ENCODE measurements at regions not wholly inside any gene's neighbourhood (a gene's known extent, or its start where the extent isn't known, plus 50 kb on each side); places are given as distances from the start of the nearest gene placed in this dataset.

DNA sequence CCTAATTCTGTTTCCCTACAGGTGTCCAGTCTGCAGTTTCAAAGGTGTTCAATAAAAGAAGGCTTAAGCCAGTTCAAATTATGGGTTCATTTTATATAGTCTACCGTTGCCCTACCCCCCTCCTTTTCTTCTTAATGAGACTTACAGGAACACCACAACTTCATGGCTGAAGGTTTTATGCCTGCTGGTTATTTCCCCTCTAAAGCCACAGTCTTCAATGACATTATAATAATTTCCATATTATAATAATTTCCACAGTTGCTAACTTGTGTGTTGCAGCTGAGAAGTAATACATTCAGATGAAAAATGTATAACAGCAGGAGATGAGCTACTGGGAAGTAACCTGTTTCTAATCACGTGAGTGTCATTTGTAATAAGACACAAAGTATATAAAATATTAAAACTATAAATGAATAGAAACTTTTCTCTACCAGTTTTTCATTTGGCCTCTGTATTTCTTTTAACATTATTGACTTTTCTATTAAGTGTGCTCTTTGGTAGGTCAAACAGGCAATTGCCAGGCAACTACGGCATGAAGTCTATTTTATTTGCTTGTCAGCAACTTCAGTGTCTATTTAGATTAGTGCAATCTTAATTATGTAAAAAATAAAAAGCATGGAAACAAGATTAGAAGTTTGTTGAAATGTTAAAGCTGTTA, 120.5 kb upstream of the HMHB1 start:
- DNase-seq, result no peak

DNA sequence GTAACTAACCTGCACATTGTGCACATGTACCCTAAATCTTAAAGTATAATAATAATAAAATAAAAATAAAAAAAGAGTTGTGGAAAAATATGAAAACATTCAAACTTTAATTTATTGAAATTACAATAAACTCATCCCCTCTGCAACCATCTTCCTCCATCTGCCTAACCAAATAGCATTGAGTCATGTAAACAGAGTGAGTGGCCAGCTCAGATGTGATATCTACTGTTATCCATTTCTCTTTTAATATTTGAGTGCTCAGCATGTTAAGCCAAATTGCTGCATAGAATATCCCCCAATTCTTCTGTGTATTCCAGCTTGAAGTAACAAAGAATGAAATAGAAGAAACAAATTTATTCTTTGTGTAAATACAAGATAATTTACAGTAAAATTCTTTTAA, 124.4 kb upstream of the HMHB1 start:
- DNase-seq, result no peak

- no peak for DNase-seq
These were observed 126.6 kb upstream of the HMHB1 start for GRCh38 chr5:143685246-143685815.

DNA sequence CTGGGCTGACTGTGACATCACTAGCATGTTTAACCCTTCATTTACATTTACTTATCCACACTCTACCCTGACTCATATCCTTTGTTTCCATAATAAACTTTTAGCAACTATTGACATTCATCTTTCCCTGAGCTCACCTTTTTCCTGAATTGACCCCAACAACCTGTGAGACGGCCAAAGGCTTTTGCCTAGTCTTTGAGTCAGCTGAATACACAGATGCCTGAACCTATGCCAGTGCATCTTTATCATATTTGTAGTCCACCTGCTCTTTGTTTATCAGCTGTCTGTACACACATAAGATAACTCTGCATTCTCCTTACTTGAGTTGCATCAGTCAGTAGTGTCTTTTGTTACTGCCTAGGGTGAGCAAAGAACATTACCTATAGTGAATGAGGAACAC, 128.5 kb upstream of the HMHB1 start:
- no peak for DNase-seq

DNA sequence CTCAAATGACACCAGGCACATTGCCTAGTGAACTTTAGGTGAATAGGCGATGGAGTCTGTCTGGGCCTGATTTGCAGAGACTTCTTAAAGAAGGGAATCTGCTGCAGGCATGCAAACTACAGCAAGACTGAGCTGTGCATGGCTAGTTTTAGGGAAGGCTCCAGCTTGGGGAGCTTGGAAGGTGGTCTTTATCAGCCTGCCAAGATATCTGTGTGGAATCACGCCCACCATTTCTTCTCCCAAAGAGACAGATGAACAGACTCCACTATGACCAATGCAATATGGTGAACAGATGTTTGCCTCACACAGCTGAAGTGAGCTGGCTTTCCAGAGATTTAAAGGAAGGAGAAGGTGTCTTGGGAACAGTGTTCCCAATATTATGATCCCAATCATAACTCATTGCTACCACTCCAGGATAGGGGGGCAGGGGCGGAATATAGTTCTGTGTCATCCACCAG, 129.0 kb upstream of the HMHB1 start:
- no peak for DNase-seq

DNA sequence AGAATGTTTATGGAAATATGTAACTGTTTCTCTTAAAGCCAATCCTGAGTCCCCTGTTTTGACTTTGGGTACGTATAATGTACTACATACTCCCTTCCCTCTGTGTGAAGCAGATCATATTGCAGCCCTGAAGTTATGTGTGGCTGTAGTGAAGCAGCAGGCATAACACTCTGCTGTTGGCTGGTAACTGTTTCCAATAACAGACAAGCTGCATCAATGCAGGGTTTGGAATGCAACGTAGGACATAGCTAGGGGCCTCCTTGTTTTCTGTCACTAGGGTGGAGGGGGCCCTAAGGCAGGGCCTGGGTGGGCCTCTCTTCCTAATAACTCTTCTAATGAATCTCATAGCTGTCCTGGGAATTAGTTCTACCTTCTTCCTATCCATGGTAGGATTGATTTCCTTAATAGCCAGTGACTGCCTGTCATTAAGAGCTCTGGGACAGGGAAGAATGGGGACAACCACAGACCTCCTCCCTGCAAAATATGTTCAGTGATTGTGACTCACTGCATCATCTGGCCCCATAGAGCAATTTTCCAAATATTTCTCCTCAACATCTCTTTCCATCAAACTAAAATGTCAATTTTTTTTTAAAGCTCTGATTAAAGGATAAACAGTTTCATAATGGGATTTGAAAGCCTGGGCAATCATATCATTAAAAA, 129.6 kb upstream of the HMHB1 start:
- no peak for DNase-seq

- no peak for DNase-seq
These were observed 131.2 kb upstream of the HMHB1 start for GRCh38 chr5:143680672-143681259.

GRCh38 chr5:143679777-143680176, 132.2 kb upstream of the HMHB1 start:
- DNase-seq, result no peak

- no peak for DNase-seq
These were observed 133.6 kb upstream of the HMHB1 start for GRCh38 chr5:143678148-143678905.

GRCh38 chr5:143677403-143677802, 134.6 kb upstream of the HMHB1 start:
- no peak for DNase-seq

- DNase-seq, result no peak
These were observed 135.2 kb upstream of the HMHB1 start for GRCh38 chr5:143676802-143677201.

DNA sequence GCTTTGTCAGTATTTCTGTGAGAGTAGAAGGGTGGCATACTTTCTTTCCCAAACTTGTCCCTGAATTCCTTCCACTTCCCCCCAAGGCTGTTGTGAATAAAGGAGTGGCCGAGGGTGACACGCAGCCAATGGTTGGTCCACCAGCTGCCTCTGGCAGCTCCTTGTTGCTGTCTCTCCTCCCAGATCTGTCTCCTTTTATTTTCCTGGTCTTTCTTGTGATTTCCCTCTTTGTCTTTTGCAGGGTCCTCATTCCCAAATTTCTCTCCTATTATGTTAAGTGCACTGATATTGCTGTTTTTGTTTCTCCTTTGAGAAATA, 137.5 kb upstream of the HMHB1 start:
- DNase-seq, result no peak

DNA sequence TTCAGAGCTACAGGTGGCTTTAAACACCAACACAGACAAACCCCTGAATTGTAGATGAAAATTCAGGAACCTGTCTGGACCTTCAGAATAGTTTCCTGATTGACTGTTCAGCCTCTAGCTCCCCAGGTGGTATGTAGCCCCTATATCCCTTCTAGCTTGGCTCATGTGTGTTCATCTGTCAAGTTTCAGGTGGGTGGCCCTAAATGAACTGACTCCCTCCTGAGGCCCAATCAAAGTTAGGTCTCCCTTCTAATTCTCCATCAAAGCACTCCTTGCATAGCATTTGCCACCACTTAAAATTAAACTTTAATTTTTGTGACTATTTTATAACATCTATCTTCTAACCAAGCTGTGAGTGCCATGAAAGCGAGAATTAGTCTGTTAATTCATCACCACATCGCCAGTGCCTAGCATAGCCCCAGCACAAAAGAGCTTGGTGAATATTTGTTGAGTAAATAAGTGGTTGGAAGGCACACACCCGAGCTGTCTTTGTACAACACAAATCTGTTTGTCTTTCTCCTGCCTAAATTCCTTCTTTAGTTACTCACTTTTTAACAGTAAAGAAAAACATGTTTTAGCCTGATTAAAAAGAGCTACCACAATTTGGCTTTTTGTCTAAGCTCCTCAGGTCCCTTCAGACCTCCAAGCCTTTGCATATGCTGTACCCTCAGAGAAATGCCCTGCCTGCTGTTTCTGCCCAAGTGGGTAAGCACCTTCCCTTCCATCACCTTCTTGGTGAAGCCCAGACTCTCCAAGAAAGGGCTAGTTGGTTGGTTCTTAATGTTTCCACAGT, 138.1 kb upstream of the HMHB1 start:
- DNase-seq, result no peak

- DNase-seq, result no peak
These were observed 139.2 kb upstream of the HMHB1 start for GRCh38 chr5:143672806-143673205.

- DNase-seq, result no peak
These were observed 140.0 kb upstream of the HMHB1 start for GRCh38 chr5:143671674-143672569.

DNA sequence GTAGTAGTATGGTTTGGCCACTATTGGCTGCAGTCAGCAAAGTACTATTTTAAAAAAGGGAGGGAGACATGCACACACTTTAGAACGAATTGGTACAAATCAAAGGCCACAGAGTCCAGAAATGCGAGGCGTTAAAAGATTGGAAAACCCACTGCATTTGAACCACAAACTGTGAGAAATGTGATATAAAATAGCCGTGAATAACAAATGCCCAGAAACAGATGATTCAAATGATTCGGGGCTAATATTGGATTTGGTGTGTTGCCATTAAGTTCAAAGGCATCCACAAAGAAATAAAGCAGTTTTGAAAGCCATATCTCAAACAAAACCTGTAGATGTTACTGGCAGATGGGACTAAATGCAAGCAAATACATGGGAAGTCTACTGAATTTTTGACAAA, 140.9 kb upstream of the HMHB1 start:
- DNase-seq, result no peak

GRCh38 chr5:143665866-143666265, 146.1 kb upstream of the HMHB1 start:
- DNase-seq, result no peak

GRCh38 chr5:143664623-143665022, 147.3 kb upstream of the HMHB1 start:
- DNase-seq, result no peak

- DNase-seq, result no peak
These were observed 148.1 kb upstream of the HMHB1 start for GRCh38 chr5:143663872-143664271.

DNA sequence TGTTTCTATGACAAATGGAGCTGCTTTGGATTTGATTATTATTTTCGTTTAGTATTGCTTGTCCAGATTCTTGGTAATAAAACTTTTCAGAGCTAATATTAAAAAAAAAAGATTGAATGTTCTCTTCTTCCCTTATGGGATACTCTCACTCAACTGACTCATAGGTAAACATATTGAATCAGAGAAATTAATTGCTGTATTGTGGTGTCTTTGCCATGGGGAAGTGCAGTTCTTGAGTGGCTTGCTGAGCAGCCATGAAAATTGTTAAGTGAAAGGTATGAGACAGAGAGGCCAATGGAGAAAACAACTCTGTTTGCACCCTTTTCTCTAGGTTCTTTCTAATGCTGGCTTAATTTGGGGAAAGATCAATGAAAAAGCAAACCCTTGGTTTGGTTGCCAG, 149.9 kb upstream of the HMHB1 start:
- DNase-seq, result no peak

DNA sequence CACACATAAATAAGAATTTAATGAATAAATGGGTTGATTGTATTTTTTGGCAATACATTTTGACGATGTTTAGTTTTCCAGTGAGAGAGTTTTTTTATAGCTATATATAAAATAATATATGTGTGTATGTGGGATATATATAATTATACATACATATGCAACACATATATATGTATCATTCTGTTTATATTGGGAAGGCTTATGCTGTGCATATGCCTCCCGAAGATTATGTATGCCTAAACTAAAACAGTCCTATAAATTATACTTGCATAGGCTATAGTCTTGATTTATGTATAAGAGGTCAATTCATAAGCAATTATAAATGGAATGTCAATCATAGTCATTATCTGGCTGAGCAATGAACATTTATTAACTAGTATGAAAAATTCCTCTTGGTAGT, 151.3 kb upstream of the HMHB1 start:
- DNase-seq, result no peak
